ENCODE measurements at regions not wholly inside any gene's neighbourhood (a gene's known extent, or its start where the extent isn't known, plus 50 kb on each side); places are given as distances from the start of the nearest gene placed in this dataset.

- DNase-seq (ENCODE audit: low read depth, low spot score) = no peak
Observed at GRCh38 chr2:12665334-12665733, 51.4 kb upstream of the TRIB2 start.

DNA sequence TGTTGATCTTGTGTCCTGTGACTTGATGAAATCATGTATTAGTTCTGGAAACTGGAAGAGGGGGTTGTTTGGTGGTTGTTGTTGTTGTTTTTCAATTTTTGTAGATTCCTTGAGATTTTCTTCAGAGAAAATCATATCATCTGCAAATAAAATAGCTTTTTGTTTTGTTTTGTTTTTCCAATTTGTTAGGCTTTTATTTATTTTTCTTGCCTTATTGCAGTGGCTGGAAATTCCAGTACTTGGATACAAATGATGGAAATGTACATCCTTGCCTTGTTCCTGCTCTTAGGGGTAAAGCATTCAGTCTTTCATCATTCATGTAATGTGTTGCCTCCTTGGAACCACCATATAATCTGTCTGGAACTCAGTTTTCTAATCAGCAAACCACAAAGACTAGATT lies 50.3 kb upstream of the TRIB2 start:
- no peak for DNase-seq (ENCODE audit: low read depth, low spot score)
